Naive thymus-derived CD4-positive, alpha-beta T cell (primary cell): ENCODE measurements at regions not wholly inside any gene's neighbourhood (a gene's known extent, or its start where the extent isn't known, plus 50 kb on each side); places are given as distances from the start of the nearest gene placed in this dataset.

Experiments used
- ATAC-seq: fragments of 150-1000 bp; cut with Tn5 transposase; 2 replicates; pipeline ENCODE4 v1.10.0; 2021; ENCODE audit warnings: mild to moderate bottlenecking, moderate library complexity
- CTCF ChIA-PET: fragments of 350-600 bp; sonication (Branson Sonifier 250); formaldehyde crosslinking; loops from one replicate; lab custom pipeline; 2021; ENCODE audit warnings: antibody characterized with exemption; lab: Charles Lee
- POLR2A ChIA-PET: fragments of 350-600 bp; sonication (Branson Sonifier 250); formaldehyde crosslinking; loops from one replicate; lab custom pipeline; 2021; ENCODE audit warnings: antibody characterized with exemption, inconsistent platforms; lab: Charles Lee
- DNase-seq, 9 donors: peaks; one replicate each; pipeline versions ENCODE4 v3.0.0 to v3.0.0-alpha.2; 2020 to 2022; ENCODE audit warnings: mixed read lengths in 1 of 9
- H3K27ac ChIP-seq: one replicate; pipeline ENCODE4 v1.7.0; 2013; ENCODE audit warnings: mild to moderate bottlenecking, low read depth, low read length, moderate library complexity
- H3K27me3 ChIP-seq, 2 donors: one replicate each; pipeline ENCODE4 v1.7.0; 2013; ENCODE audit warnings: low read length in 2 of 2, mild to moderate bottlenecking in 2 of 2, moderate library complexity in 2 of 2; ENCODE audit not compliant: control insufficient read depth in 2 of 2, insufficient read depth in 2 of 2
- H3K36me3 ChIP-seq, 3 experiments: 1 replicate in 2 of 3; 2 replicates in 1 of 3; pipeline ENCODE4 v1.7.0; 2013; ENCODE audit warnings: low read length in 3 of 3, mild to moderate bottlenecking in 3 of 3, moderate library complexity in 1 of 3; ENCODE audit not compliant: insufficient read depth in 3 of 3, control insufficient read depth in 2 of 3
- H3K4me1 ChIP-seq, 2 donors: one replicate each; pipeline ENCODE4 v1.7.0; 2013; ENCODE audit warnings: low read length in 2 of 2, mild to moderate bottlenecking in 2 of 2, moderate library complexity in 1 of 2; ENCODE audit not compliant: control insufficient read depth in 2 of 2, insufficient read depth in 2 of 2
- H3K4me3 ChIP-seq: 2 replicates; pipeline ENCODE4 v1.7.0; 2013; ENCODE audit warnings: mild to moderate bottlenecking, low read length
- H3K9me3 ChIP-seq, 3 experiments: 1 replicate in 2 of 3; 2 replicates in 1 of 3; pipeline ENCODE4 v1.7.0; 2013; ENCODE audit warnings: low read length in 3 of 3; ENCODE audit not compliant: control insufficient read depth in 2 of 3
- H3K27ac Mint-ChIP-seq, 9 donors: one replicate each; pipeline ENCODE4 v1.8.0; 2020 to 2022; ENCODE audit warnings: mixed read lengths in 9 of 9, mild to moderate bottlenecking in 8 of 9, moderate library complexity in 5 of 9, inconsistent platforms in 2 of 9
- H3K27me3 Mint-ChIP-seq, 5 donors: one replicate each; pipeline ENCODE4 v1.8.0; 2021 to 2022; ENCODE audit warnings: mixed read lengths in 5 of 5, mild to moderate bottlenecking in 1 of 5
- H3K36me3 Mint-ChIP-seq, 5 donors: one replicate each; pipeline ENCODE4 v1.8.0; 2020 to 2022; ENCODE audit warnings: mixed read lengths in 5 of 5, mild to moderate bottlenecking in 3 of 5, inconsistent platforms in 1 of 5
- H3K4me1 Mint-ChIP-seq, 7 donors: one replicate each; pipeline ENCODE4 v1.8.0; 2020 to 2022; ENCODE audit warnings: mixed read lengths in 7 of 7, mild to moderate bottlenecking in 3 of 7, inconsistent platforms in 1 of 7
- H3K4me3 Mint-ChIP-seq, 10 donors: one replicate each; pipeline ENCODE4 v1.8.0; 2020 to 2022; ENCODE audit warnings: mild to moderate bottlenecking in 10 of 10, mixed read lengths in 10 of 10, moderate library complexity in 6 of 10, inconsistent platforms in 2 of 10
- H3K9me3 Mint-ChIP-seq, 11 donors: one replicate each; pipeline ENCODE4 v1.8.0; 2020 to 2022; ENCODE audit warnings: mixed read lengths in 11 of 11, mild to moderate bottlenecking in 4 of 11, inconsistent platforms in 1 of 11, moderate library complexity in 1 of 11
- intact Hi-C, 2 donors: fragments of 100-400 bp; cut with micrococcal nuclease; formaldehyde crosslinking; loops; one replicate each; pipeline ENCODE4 v1.15.1; 2023

DNA sequence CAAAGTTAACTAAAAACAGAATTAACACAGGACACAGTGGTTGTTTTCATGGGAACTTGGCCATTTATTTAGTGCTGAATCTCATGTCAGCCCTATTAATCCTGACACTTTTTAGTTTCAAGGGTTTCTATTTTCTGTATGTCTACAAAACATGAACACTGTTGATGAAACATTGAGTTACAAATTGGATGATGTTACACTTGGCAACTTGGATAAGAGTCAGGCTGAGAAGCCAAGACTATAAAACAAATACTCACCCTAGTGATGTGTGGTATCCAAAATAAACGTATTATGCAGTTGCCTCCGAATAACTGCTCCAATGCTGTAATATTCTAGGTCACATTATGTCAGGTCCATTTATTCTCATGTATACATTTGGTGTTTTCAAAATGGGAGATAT, 349.6 kb downstream of the ZIC1 start:
- ATAC-seq, result no peak
- no peak overlapping the region for H3K4me3 Mint-ChIP-seq
- Histone ChIP-seq H3K27me3 (no peaks in the 10 kb centered on the region), H3K4me1 (no peaks in the 10 kb centered on the region), H3K9me3 (no peaks in the 10 kb centered on the region), H3K27ac (no peak overlapping the region), H3K4me3 (no peak overlapping the region), H3K36me3 (no peaks in the 10 kb centered on the region)
- POLR2A ChIA-PET, result no interaction called here
- CTCF ChIA-PET, result no interaction called here
- H3K27me3 Mint-ChIP-seq, result no peaks in the 10 kb centered on the region
- intact Hi-C loops, result no loop called here
- no peak for DNase-seq
- H3K9me3 Mint-ChIP-seq, result peaks cover 0 to 5% (median 0%) of the 10 kb centered on the region in 11 donors
- H3K27ac Mint-ChIP-seq, result no peak overlapping the region
- H3K4me1 Mint-ChIP-seq, result no peaks in the 10 kb centered on the region
- no peaks in the 10 kb centered on the region for H3K36me3 Mint-ChIP-seq

DNA sequence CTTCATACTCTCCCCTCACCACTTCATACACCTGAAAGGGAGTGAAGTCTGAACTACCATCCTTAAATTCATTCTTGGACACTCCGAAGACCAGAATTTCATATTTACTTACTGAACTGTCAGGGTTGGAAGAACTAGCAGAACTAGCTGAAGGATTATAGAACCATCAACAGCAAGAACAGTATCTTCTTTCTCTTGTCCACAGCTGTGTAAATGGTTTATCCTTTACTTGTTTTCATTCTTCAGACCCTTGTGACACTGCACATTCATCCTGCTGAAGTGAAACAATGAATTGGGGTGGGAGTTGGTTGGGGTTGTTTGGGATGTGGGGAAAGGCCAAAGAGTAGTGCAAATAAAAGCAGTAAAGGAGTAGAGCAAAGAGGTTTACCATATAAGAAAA, 350.9 kb downstream of the ZIC1 start:
- no peak for DNase-seq
- H3K9me3 Mint-ChIP-seq, result peaks cover 0 to 5% (median 4%) of the 10 kb centered on the region in 11 donors
- Histone ChIP-seq H3K4me1 (no peaks in the 10 kb centered on the region), H3K9me3 (no peaks in the 10 kb centered on the region), H3K27ac (no peak overlapping the region), H3K36me3 (no peaks in the 10 kb centered on the region), H3K27me3 (no peaks in the 10 kb centered on the region), H3K4me3 (no peak overlapping the region)
- H3K27me3 Mint-ChIP-seq, result no peaks in the 10 kb centered on the region
- no peak overlapping the region for H3K4me3 Mint-ChIP-seq
- no peak for ATAC-seq
- H3K4me1 Mint-ChIP-seq, result no peaks in the 10 kb centered on the region
- intact Hi-C loops, result no loop called here
- H3K27ac Mint-ChIP-seq, result no peak overlapping the region
- CTCF ChIA-PET, result no interaction called here
- H3K36me3 Mint-ChIP-seq, result no peaks in the 10 kb centered on the region
- POLR2A ChIA-PET, result no interaction called here

GRCh38 chr3:147760941-147761340, 351.8 kb downstream of the ZIC1 start:
- Mint-ChIP-seq H3K9me3 (peaks cover 0 to 9% (median 3%) of the 10 kb centered on the region in 11 donors), H3K27ac (no peak overlapping the region), H3K27me3 (no peaks in the 10 kb centered on the region), H3K4me3 (no peak overlapping the region), H3K4me1 (no peaks in the 10 kb centered on the region), H3K36me3 (no peaks in the 10 kb centered on the region)
- no peak overlapping the region for H3K4me3 ChIP-seq
- no peaks in the 10 kb centered on the region for H3K27me3 ChIP-seq
- POLR2A ChIA-PET, result no interaction called here
- ATAC-seq (no peak), DNase-seq (no peak)
- CTCF ChIA-PET, result no interaction called here
- H3K36me3 ChIP-seq, result no peaks in the 10 kb centered on the region
- intact Hi-C loops, result no loop called here
- H3K4me1 ChIP-seq, result no peaks in the 10 kb centered on the region
- H3K9me3 ChIP-seq, result no peaks in the 10 kb centered on the region
- no peak overlapping the region for H3K27ac ChIP-seq

GRCh38 chr3:147773116-147773630, 364.0 kb downstream of the ZIC1 start:
- H3K27me3 Mint-ChIP-seq, result no peaks in the 10 kb centered on the region
- intact Hi-C loops, result no loop called here
- H3K4me1 ChIP-seq, result no peaks in the 10 kb centered on the region
- no peak overlapping the region for H3K4me3 ChIP-seq
- no peaks in the 10 kb centered on the region for H3K4me1 Mint-ChIP-seq
- H3K36me3 Mint-ChIP-seq, result no peaks in the 10 kb centered on the region
- DNase-seq (no peak), ATAC-seq (no peak)
- H3K4me3 Mint-ChIP-seq, result no peak overlapping the region
- no peaks in the 10 kb centered on the region for H3K36me3 ChIP-seq
- no peak overlapping the region for H3K27ac Mint-ChIP-seq
- H3K9me3 ChIP-seq, result peaks cover 0 to 4% (median 0%) of the 10 kb centered on the region in 3 experiments
- CTCF ChIA-PET, result no interaction called here
- POLR2A ChIA-PET, result no interaction called here
- H3K27me3 ChIP-seq, result no peaks in the 10 kb centered on the region
- H3K27ac ChIP-seq, result no peak overlapping the region
- H3K9me3 Mint-ChIP-seq, result peaks cover 0 to 9% (median 0%) of the 10 kb centered on the region in 11 donors

DNA sequence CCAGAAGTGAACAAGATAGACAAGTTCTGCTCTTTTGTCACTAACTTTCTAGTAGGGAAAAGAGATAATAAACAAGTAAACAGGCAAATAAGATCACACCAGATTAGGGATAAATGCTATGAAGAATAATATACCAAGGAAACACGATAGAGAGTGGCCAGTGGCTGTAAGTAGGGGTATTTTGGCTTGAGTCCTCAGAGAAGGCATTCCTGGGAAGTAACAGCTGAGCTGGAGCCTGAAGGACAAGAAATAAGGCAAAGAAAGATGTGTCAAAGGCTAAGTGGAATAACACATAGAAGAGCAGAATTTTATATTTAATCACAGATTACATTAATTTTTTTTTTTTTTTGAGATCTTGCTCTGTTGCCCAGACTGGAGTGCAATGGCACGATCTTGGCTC, 366.2 kb downstream of the ZIC1 start:
- Histone ChIP-seq H3K9me3 (peaks cover 0 to 4% (median 0%) of the 10 kb centered on the region in 3 experiments), H3K4me3 (no peak overlapping the region), H3K4me1 (no peaks in the 10 kb centered on the region), H3K27me3 (no peaks in the 10 kb centered on the region), H3K27ac (no peak overlapping the region), H3K36me3 (no peaks in the 10 kb centered on the region)
- H3K27ac Mint-ChIP-seq, result no peak overlapping the region
- no peaks in the 10 kb centered on the region for H3K27me3 Mint-ChIP-seq
- H3K36me3 Mint-ChIP-seq, result no peaks in the 10 kb centered on the region
- H3K9me3 Mint-ChIP-seq, result peaks cover 0 to 4% (median 0%) of the 10 kb centered on the region in 11 donors
- no peak overlapping the region for H3K4me3 Mint-ChIP-seq
- CTCF ChIA-PET, result no interaction called here
- POLR2A ChIA-PET, result no interaction called here
- H3K4me1 Mint-ChIP-seq, result no peaks in the 10 kb centered on the region
- no peak for DNase-seq
- intact Hi-C loops, result no loop called here
- no peak for ATAC-seq

- no peak overlapping the region for H3K4me3 Mint-ChIP-seq
- DNase-seq (no peak), ATAC-seq (no peak)
- ChIA-PET POLR2A (no interaction called here), CTCF (no interaction called here)
- H3K27ac Mint-ChIP-seq, result no peak overlapping the region
- no peaks in the 10 kb centered on the region for H3K27me3 Mint-ChIP-seq
- no peaks in the 10 kb centered on the region for H3K36me3 Mint-ChIP-seq
- Histone ChIP-seq H3K4me1 (no peaks in the 10 kb centered on the region), H3K27me3 (no peaks in the 10 kb centered on the region), H3K36me3 (no peaks in the 10 kb centered on the region), H3K9me3 (peaks cover 0 to 4% (median 0%) of the 10 kb centered on the region in 3 experiments), H3K4me3 (no peak overlapping the region), H3K27ac (no peak overlapping the region)
- intact Hi-C loops, result no loop called here
- peaks cover 0 to 4% (median 0%) of the 10 kb centered on the region in 11 donors for H3K9me3 Mint-ChIP-seq
- no peaks in the 10 kb centered on the region for H3K4me1 Mint-ChIP-seq
Observed at GRCh38 chr3:147775816-147776530, 366.8 kb downstream of the ZIC1 start.

DNA sequence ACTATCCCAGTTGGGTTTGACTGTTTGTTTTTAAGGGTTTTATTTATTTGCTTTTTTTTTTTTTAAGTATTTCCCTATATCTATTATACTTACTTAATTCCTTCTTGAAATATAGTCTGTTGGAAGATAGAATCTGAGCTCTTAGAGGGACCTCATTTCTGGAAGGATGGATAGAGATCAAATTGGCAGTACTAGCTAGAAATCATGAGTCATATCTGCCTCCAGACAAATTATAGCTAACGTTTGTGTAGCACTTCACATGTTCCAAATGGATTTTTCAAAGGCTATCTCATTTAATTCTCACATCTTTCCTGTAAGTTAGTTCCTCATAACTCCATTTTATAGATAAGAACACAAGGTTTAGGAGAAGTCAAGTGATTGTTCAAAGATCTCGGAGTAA, 384.7 kb downstream of the ZIC1 start:
- Mint-ChIP-seq H3K4me3 (no peak overlapping the region), H3K27me3 (no peaks in the 10 kb centered on the region), H3K9me3 (peaks cover 0 to 15% (median 0%) of the 10 kb centered on the region in 11 donors), H3K4me1 (no peaks in the 10 kb centered on the region), H3K27ac (no peak overlapping the region), H3K36me3 (no peaks in the 10 kb centered on the region)
- Histone ChIP-seq H3K27ac (no peak overlapping the region), H3K9me3 (no peaks in the 10 kb centered on the region), H3K36me3 (no peaks in the 10 kb centered on the region), H3K4me1 (no peaks in the 10 kb centered on the region), H3K27me3 (no peaks in the 10 kb centered on the region), H3K4me3 (no peak overlapping the region)
- intact Hi-C loops, result no loop called here
- ATAC-seq, result no peak
- DNase-seq, result no peak
- ChIA-PET CTCF (no interaction called here), POLR2A (no interaction called here)
